ENCODE measurements at regions not wholly inside any gene's neighbourhood (a gene's known extent, or its start where the extent isn't known, plus 50 kb on each side); places are given as distances from the start of the nearest gene placed in this dataset.

DNA sequence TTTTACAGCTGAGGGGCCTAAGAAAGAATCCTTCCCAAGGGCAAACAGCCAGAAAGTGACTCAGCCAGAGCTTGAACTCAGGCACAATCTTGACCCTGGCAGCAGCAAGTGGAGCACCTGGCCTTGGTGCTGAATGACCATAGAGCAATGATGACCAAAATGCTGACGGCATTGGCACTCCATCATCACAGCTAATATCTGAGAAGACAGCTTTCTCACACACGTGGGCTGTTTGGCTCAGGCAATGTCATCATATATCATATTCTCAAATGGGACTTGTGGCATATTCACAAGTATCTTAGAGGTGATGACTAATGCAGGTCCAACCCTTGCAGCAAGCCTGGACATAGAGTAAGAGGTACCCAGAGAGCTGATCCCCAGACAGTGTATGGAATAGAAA, 443.9 kb upstream of the MYT1L start:
- TF ChIP-seq POLR2A (IDR thresholded peaks at IDR 0.05; ENCODE audit: low read depth): no peak
- TF ChIP-seq CTCF (IDR thresholded peaks at IDR 0.05): no peak
- no peak for TF ChIP-seq POLR2AphosphoS5 (IDR thresholded peaks at IDR 0.05)
- no peak for TF ChIP-seq EP300 (IDR thresholded peaks at IDR 0.05)
